Islet of Langerhans (tissue), 1 donor: ENCODE measurements at regions not wholly inside any gene's neighbourhood (a gene's known extent, or its start where the extent isn't known, plus 50 kb on each side); places are given as distances from the start of the nearest gene placed in this dataset.
"Not testable (repeated sequence)": the region's sequence is repeated elsewhere in the genome, so short reads cannot be mapped to it uniquely, and the experiment has no call there.

Experiments used
- FAIRE-seq: peaks from one replicate; lab custom pipeline; 2011; peaks lifted over from hg19 to GRCh38; lab: Jason Lieb, UNC

GRCh38 chr5:165411532-165411931 lies 1906.1 kb downstream of the MAT2B start:
- not testable (repeated sequence) for FAIRE-seq

GRCh38 chr5:165420493-165420892 lies 1915.1 kb downstream of the MAT2B start:
- FAIRE-seq = no peak

GRCh38 chr5:165423697-165424299 lies 1918.4 kb downstream of the MAT2B start:
- no peak for FAIRE-seq

GRCh38 chr5:165425594-165425993 lies 1920.2 kb downstream of the MAT2B start:
- no peak for FAIRE-seq

GRCh38 chr5:165448753-165449152 lies 1943.3 kb downstream of the MAT2B start:
- FAIRE-seq = no peak

- peak; percentile 62 for FAIRE-seq
Observed at GRCh38 chr5:165457859-165458481, 1952.6 kb downstream of the MAT2B start.

GRCh38 chr5:165459232-165459631 lies 1953.8 kb downstream of the MAT2B start:
- no peak for FAIRE-seq

GRCh38 chr5:165460911-165461310 lies 1955.5 kb downstream of the MAT2B start:
- FAIRE-seq = no peak

- FAIRE-seq = no peak
Observed at GRCh38 chr5:165477546-165477945, 1972.1 kb downstream of the MAT2B start.

- FAIRE-seq = no peak
Observed at GRCh38 chr5:165495829-165496380, 1990.5 kb downstream of the MAT2B start.

- no peak for FAIRE-seq
Observed at GRCh38 chr5:165497707-165498106, 1992.3 kb downstream of the MAT2B start.

GRCh38 chr5:165502893-165503691 lies 1997.7 kb downstream of the MAT2B start:
- no peak for FAIRE-seq

- FAIRE-seq = no peak
Observed at GRCh38 chr5:165504674-165505073, 1999.3 kb downstream of the MAT2B start.

GRCh38 chr5:165508286-165508685 lies 2002.9 kb downstream of the MAT2B start:
- FAIRE-seq = no peak

GRCh38 chr5:165508861-165509260 lies 2003.4 kb downstream of the MAT2B start:
- no peak for FAIRE-seq

GRCh38 chr5:165521816-165522610 lies 2016.6 kb downstream of the MAT2B start:
- no peak for FAIRE-seq

- FAIRE-seq = no peak
Observed at GRCh38 chr5:165525271-165525670, 2019.9 kb downstream of the MAT2B start.

GRCh38 chr5:165526357-165526756 lies 2020.9 kb downstream of the MAT2B start:
- FAIRE-seq = no peak

- FAIRE-seq = no peak
Observed at GRCh38 chr5:165527577-165527976, 2022.2 kb downstream of the MAT2B start.

GRCh38 chr5:165538065-165538464 lies 2032.6 kb downstream of the MAT2B start:
- FAIRE-seq = no peak

GRCh38 chr5:165559645-165560044 lies 2054.2 kb downstream of the MAT2B start:
- no peak for FAIRE-seq

GRCh38 chr5:165560648-165561047 lies 2055.2 kb downstream of the MAT2B start:
- no peak for FAIRE-seq
